Hypothalamus (tissue), 51 donors: ENCODE measurements at regions not wholly inside any gene's neighbourhood (a gene's known extent, or its start where the extent isn't known, plus 50 kb on each side); places are given as distances from the start of the nearest gene placed in this dataset.

Source experiments
- DNase-seq, 51 donors: peaks; one replicate each; lab custom pipeline; 2025; lab: John Stamatoyannopoulos, UW

DNA sequence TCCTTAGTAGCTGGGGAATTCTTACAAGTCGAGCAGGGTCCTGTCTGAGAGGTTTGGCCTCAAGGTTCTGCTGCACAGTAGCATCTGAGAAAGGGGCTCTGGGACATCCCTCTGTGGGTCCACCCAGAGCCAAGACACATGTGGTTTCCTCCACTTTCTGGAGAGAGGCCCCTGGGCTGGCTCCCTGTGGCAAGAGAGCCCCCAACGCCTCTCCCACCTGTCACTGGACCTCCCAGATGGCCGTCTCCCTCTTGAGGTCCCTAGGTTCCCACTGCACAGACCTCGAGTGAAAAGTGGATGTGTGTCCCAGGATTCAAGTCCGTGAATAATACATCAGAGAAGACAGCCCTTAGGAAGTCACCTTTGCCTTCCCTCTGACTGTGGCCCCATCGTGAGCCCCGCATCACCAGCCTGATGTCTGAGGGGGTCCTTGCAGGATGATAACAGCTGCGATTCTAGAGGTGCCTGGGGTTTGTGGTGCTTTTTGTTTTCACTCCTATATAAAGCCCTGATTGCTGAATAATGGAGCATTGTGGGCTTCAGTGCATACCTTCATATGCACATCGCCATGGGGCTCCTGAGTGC is 319.0 kb downstream of the GLRX3 start:
- no peak for DNase-seq

DNA sequence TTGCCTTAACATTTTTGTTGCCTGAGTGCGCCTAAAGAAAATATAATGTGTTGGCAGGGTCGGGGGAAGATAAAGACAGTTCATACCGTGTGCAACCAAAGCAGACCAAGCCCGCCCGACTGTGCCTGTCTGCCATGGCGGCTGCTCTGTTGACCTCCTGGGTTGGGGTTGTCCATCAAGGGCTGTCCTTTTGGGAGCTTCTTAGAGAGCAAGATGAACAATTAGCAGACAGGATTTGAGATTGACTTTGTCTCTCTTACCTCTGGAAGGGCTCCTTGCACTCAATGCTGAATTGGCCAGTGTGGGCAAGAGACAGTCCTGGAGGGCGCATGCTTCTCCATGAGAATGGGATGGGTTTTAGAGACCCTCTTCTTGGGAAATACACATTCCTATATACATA is 319.6 kb downstream of the GLRX3 start:
- DNase-seq: no peak

DNA sequence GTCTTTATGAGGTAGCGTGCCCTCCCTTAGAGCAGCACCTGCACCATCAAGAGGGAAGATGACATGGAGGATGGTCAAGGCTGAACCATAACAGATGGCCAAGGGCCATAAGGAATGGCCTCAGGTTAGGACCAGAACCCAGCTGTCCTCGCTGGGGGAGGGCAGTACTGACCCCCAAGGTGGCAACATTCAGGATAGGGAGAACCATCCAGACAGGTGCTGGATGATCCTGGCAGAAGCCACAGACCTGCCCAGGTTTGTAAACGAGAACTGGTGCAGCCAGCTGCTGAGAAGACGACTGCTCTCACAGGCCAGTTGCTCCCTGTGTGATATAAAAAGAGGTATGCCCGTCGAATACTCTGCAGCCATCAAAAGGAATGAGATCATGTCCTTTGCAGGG is 320.4 kb downstream of the GLRX3 start:
- DNase-seq: no peak

DNA sequence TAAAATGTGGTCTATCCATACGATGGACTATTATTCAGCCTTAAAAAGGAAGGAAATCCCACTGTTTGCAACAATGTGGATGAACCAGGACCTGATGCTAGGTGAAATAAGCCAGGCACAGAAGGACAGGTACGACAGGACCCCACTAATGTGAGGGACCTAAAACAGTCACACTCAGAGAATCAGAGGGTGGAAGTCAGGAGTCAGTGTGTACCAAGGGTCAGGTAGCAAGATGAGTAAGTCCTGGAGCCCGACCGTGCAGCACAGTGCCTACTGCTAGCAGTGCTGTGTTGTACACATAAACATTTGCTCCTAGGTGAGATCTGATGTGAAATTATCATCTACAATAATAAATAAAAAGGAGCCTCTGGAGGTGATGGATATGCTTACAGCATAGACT is 322.3 kb downstream of the GLRX3 start:
- no peak for DNase-seq

DNA sequence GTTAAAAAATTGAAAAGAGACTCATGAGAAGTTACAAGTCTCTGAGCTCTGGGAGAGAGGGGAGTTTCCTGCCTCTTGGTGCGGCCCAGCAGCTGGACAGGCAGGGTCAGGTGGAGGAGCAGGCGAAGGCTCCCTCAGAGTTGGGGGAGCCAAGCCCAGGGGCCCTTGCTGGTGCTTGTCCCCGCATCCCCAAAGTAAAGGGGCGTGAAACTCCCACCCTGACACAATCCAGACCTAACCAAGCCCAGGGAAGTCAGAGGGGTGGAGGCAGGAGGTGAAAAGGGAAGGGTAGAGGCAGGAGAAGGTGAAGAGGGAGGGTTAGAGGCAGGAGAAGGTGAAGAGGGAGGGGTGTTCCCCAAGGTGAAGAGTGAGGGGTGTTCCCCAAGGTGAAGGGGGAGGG is 322.8 kb downstream of the GLRX3 start:
- no peak for DNase-seq

DNA sequence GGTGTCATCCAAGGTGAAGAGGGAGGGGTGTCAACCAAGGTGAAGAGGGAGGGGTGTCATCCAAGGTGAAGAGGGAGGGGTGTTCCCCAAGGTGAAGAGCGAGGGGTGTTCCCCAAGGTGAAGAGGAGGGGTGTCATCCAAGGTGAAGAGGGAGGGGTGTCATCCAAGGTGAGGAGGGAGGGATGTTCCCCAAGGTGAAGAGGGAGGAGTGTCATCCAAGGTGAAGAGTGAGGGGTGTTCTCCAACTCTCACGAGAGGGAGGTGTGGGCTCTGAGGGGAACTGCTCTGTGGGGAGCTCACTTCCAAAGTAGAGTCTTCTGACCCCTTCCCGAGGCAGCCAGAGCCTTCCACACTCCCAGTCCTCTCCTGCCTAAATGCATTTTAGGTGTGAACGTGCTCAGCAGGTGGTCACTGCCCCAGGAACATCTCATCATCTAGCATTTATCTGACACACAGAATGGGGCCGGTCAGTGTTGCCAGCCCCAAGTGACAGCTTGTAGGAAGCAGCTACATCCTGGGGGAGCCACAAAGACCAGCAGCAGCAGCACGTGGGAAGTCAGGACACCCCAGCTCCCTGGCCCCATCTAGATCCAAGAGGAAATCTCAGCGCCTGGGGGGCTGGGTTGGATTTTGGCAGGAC is 323.8 kb downstream of the GLRX3 start:
- no peak for DNase-seq

DNA sequence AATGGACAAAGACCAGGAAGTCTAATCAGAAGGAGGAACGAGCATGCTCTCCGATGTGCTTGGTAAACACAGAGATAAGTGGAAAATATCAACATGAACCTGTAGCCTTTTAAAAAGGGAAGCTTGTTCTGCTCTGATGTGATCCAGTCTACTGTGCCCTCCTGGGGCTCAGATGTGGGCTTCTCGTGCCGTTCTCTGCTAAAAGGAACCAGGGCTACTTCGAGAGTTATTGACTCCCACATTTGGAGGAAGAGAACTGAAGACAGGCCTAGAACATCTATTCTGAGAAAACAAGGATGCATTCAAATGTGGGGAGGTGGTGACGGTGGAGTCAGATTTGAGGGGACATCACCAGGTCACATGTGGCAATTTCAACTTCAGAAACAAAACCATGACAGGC is 325.4 kb downstream of the GLRX3 start:
- no peak for DNase-seq

DNA sequence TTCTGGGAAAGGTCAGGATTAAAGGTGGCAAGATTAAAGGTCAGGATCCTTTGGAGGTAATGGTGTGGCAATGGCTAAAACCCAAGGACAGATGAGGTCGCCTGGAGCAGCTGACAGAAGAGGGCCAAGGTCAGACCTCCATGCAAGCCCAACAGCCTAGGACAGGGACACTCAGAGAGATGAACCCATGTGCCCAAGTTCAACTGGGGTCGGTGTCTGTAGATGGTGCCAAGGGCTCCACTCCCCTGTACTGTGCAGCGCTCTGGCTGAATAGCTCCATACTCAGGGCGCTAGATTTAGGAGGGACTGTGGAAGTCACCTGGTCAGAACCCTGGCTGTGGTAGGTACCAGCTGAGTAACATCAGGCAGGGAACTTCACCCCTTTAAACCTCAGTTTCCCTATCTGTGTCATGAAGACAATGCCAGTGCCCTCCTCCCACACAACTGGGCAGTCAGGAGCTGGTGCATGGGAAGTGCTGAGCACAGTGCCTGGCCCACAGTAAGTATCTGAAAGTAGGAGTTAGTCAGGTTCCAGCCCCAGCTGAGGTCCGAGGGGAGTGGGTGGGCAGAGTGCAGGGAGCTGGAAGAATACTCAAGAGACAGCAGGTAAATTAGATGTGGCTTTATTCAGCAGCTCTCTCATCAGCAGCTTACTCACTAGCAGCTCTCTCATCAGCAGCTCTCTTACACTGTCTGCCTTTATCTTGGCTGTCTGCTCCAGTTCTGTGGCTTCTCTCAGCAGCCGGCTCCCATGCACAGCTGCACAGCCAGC is 327.1 kb downstream of the GLRX3 start:
- DNase-seq: no peak

DNA sequence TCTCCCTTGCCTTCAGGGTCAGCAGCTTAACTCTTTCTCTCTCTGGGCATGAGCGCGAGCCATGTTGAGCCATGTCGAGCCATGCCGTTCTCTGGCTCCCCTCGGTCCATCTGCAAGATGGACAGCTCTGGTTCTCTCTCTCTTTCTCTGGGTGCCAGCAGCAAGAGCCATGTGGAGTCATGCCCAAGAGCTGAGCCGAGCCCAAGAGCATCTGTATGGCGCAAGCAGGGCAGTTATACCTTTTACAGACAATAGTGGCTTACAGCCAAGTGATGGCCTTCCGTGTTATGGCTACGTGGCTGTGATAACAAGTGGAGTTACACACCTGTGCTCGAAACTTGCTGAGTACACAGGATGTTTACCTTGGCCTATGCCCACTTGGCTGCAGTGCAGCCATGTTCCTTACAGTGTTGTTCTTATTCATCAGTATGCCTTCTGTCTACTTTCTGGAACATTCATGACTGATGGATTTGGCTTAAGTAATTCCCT is 327.7 kb downstream of the GLRX3 start:
- no peak for DNase-seq

DNA sequence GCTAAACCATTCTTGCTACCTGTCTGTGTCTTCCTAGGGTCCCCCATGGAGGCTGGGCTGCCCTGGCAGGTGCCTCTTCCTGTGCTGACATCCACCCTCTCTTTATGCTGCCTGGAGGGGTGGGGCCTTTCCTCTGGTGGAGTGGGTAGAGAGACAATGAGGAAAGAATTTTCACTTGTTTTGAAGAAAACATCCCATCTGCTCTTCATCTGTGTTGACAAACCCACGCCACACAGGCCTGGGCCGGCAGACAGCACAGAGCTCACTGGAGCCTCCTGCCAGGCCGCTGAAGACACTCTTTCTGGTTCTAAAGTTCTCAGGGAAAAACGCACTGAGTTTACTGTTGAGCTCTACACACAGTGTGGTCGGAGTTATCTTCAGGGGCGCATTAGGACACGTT is 328.2 kb downstream of the GLRX3 start:
- DNase-seq: no peak

DNA sequence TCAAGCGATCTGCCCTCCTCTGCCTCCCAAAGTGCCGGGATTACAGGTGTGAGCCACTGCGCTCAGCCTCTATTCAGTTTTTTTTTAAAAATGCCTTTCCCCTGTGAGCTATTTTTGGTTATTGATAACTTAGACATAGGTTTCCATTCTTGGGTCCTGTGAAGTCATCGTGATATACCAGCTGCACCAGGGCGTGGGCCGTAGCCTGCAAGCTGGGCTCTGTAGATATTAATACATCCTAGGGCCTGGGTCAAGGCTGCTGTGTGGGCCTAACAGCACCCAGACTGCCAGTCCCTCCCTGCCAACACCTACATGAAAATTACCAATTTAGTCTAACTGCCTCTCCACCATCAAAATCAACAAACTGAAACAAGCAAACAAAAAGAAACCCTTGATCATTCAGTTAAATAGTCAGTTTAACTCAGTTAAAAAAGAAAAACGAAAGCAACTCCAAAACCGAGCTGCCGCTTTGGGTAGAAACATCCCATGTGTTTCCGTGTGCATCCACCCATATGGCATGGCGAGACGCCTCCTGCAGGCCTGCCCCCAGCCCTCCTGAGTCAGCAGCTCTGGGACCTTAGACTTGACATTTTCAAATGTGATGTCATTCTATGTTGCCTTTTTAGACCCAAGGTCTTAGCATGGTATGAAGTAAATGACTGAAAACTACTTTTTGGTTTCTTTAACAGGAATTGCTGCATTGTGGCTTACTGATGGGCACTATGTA is 330.2 kb downstream of the GLRX3 start:
- DNase-seq: no peak

DNA sequence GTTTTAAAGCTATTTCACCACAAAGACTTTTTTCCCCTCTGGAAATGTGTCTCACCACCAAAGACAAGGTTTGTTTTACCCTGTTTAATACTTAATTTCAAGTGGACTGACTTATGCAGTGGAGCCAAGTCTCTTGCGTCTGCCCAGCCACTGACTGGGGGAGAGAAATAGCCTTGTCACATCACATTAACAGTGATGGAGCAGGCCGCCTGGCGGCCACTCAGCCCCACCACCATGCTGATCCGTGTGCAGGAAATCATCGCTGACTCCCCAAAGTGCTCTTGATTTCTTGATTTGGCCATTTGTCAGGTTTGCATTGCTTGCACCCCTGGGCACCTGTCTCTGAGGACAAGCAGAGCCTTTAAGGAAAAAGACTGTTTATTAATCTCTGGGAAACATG is 334.1 kb downstream of the GLRX3 start:
- DNase-seq: no peak

DNA sequence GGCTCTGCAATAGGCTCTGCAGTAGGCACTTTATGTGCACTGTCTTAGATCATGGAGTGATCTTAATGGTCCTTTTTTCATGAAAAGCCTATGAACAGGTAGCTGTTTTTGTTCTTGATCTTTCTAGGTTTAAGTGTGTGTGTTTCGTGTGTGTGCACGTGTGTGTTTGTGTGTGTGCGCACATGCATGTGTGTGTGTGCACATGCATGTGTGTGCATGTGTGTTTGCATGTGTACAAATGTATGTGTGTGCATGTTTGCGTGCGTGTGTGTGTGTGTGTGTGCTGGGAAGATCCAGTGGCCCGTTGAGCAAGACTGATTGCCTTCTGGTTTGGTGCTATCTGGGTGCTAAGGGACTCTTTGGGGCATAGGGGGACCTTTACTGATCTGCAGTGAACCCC is 334.8 kb downstream of the GLRX3 start:
- DNase-seq: no peak

DNA sequence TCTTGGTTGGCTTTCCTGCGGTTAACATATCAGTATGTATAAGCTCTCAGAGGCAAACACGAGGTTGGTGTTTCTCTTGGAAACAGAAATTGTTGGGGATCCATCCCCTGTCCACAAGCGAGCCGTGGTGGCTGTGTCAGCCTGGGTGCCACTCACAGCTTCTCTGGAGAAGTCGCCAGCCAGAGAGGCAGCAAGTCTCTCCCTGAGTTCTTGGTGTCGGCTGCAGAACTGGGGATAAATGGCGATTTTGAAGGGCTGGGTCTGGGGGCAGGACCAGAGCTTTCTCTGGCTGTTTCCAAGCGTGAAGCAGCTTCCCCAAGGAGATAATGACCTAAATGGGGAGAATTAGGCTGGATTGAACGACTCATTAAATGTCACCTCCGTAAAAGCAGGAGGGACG is 335.3 kb downstream of the GLRX3 start:
- DNase-seq: no peak

DNA sequence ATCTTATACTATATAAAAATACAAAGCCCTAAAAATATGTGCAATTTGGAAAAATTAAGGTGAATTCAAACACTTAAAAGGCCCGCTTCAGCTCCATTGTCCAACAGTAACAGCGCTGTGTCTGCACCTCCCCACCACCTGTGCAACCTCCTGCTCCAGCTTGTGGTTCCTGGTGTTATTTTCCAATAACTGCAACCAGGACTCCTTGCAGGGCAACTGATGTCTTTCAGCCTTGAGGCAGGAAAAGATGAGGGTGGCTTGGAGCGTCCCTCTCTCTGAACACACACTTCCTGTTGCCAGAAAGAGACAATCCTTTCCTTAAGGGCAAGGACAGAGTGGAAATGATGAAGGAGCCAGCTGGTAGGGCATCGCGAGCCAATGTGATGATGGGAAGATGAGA is 336.0 kb downstream of the GLRX3 start:
- no peak for DNase-seq

DNA sequence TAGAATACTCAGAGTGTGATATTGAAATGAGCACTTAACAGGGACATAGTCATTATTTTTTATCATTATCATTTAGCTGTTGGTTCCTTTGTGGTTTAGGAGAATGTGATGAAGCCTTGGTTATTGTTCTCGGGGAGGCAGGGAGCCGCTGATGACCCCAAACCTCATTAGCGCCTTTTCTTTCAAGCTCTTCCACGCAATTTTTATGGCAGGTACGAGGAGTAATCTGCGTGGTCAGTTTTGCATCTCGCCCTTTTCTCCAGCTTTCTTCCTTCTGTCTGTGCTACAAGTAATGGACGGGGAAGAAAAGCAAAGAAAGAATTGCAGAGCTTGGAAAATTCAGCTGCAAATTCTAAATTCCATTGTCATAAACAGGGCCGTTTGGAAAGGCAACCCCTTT is 338.4 kb downstream of the GLRX3 start:
- DNase-seq: no peak

DNA sequence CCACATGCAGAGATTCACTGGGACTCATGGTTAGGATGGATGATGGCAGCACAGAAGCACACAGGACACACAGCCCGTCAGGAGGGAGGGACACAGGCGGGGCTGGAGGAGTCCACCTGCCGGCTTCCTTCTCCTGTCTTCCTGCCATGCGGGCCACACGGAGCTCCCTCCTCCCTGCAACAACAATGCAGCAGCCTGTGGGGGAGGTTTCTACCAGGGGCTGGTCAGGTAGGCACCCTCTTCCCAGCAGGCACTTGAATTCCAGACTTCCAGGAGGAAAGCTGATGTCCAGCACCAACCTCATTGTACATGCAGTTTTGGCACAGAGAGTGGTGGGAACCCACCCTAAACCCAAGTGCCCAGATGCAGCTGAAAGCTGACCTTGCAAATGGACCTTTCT is 341.2 kb downstream of the GLRX3 start:
- DNase-seq: no peak

DNA sequence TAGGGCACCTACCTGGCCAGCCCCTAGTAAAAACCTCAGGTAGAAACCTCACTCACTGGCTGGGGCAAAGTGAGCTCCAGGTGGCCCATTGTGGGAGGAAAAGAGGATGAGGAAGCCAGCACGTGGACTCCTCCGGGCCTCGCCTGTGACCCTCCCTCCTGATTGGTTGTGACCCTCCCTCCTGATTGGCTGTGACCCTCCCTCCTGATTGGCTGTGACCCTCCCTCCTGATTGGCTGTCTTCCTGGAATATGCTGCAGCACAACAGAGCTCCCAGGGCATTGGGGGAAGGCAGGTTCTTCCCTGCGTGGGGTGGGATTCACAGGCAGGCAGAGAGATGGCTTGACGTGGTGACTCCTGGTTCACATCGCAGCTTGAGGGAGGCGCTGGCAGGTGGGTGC is 343.0 kb downstream of the GLRX3 start:
- no peak for DNase-seq

DNA sequence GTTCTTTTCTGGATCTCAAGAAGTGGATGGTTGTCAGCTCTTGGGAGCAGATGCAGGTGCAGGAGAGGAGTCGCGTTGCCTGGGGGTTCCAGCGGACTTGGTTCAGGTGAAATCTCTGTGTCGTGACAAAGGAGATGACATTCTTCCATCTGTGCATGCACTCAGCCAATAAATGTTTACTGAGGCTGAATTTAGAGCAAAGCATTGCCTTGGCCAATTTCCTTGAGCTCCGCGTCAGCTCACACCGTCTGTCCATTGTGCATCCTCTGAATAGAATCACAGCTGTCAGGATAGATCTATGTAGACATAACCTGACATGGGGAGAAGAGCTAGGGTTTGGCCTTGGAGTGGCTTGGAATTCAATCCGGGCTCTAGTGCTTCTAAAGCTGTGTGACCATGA is 343.7 kb downstream of the GLRX3 start:
- DNase-seq: no peak

DNA sequence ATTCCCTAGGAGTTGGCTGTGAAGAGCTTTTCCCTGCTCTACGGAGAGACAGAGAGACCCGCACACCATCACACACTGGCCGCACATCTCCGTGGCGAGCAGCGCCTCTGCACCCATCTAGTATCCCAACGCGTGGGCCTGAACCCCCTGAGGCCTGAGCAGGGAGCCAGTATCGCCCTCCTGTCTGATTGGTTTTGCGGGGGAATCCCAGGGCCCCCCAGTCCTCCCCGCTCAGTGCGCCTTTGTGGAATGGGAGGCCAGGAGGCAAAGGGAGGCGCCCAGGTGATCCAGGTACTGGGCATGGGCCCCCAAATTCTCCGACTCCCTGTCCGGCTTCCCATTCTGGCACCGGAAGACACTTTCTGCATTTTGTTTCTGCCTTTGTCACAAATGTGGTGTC is 344.3 kb downstream of the GLRX3 start:
- DNase-seq: no peak
